ENCODE measurements at regions not wholly inside any gene's neighbourhood (a gene's known extent, or its start where the extent isn't known, plus 50 kb on each side); places are given as distances from the start of the nearest gene placed in this dataset.

DNA sequence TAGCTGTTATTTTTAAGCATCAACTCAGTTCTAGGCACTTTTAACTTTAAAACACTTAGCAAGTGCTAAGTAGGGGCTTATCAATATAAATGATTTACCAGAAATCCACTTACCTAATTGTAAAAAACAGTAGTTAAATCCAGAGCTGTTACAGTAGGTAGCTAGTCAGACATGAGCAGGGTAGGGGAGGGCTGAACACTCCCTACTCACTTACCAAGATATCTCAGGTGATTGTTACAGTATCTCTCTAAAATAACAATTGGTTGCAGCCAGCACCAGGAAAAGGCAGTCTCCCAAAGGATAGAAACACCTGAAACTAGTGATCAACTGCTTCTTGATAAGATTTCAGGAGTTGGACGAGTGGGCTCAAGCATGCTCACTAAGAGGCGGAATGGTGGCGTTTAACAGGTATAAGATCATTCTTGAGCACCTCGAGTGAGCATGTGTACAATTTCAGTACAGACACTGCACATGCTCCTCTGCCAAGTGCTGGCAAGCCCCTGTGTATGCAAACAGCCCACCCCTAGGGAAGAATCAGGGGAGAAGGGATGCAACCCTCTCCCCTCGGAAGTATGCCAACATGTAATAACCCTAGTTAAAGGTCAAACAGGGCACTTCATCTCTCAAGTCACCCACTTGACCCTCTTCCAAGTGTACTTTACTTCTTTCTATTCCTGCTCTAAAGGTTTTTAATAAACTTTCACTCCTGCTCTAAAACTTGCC lies 1113.6 kb upstream of the SEL1L start:
- Histone ChIP-seq H3K27me3 (no peaks in the 10 kb centered on the region), H3K4me3 (no peak overlapping the region), H2AFZ (no peak overlapping the region), H3K79me2 (no peaks in the 10 kb centered on the region), H3K4me2 (no peak overlapping the region), H3K9me3 (ENCODE audit: low read depth) (no peaks in the 10 kb centered on the region), H3K36me3 (replicated peaks; ENCODE audit: insufficient read depth, low read depth) (no peaks in the 10 kb centered on the region), H3K9me2 (replicated peaks; ENCODE audit: insufficient read depth) (no peaks in the 10 kb centered on the region), H3K27ac (no peak overlapping the region), H4K20me1 (ENCODE audit: insufficient read depth, poor library complexity, severe bottlenecking) (no peaks in the 10 kb centered on the region), H3K4me1 (ENCODE audit: insufficient read depth) (no peaks in the 10 kb centered on the region)
- TF ChIP-seq, protein P1, sequence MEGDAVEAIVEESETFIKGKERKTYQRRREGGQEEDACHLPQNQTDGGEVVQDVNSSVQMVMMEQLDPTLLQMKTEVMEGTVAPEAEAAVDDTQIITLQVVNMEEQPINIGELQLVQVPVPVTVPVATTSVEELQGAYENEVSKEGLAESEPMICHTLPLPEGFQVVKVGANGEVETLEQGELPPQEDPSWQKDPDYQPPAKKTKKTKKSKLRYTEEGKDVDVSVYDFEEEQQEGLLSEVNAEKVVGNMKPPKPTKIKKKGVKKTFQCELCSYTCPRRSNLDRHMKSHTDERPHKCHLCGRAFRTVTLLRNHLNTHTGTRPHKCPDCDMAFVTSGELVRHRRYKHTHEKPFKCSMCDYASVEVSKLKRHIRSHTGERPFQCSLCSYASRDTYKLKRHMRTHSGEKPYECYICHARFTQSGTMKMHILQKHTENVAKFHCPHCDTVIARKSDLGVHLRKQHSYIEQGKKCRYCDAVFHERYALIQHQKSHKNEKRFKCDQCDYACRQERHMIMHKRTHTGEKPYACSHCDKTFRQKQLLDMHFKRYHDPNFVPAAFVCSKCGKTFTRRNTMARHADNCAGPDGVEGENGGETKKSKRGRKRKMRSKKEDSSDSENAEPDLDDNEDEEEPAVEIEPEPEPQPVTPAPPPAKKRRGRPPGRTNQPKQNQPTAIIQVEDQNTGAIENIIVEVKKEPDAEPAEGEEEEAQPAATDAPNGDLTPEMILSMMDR (IDR thresholded peaks at IDR 0.05; ENCODE audit: poor library complexity): no peak
- no peak for TF ChIP-seq EZH2phosphoT487 (IDR thresholded peaks at IDR 0.05; ENCODE audit: low read depth, severe bottlenecking, unreplicated experiment)
- TF ChIP-seq EZH2 (IDR thresholded peaks at IDR 0.05; ENCODE audit: borderline replicate concordance): no peak
- no peak for DNase-seq (ENCODE audit: low spot score)
- WGBS (ENCODE audit: low lambda C conversion rate, missing lambda C conversion rate): 80% methylated on average over 5 of the region's 5 CpGs

- Histone ChIP-seq H3K27ac (no peak overlapping the region), H3K9me3 (ENCODE audit: low read depth) (no peaks in the 10 kb centered on the region), H2AFZ (no peak overlapping the region), H3K36me3 (replicated peaks; ENCODE audit: insufficient read depth, low read depth) (no peaks in the 10 kb centered on the region), H4K20me1 (ENCODE audit: insufficient read depth, poor library complexity, severe bottlenecking) (no peaks in the 10 kb centered on the region), H3K4me2 (no peak overlapping the region), H3K9me2 (replicated peaks; ENCODE audit: insufficient read depth) (no peaks in the 10 kb centered on the region), H3K4me1 (ENCODE audit: insufficient read depth) (no peaks in the 10 kb centered on the region), H3K27me3 (no peaks in the 10 kb centered on the region), H3K79me2 (no peaks in the 10 kb centered on the region), H3K4me3 (no peak overlapping the region)
- DNase-seq (ENCODE audit: low spot score): no peak
- WGBS (ENCODE audit: low lambda C conversion rate, missing lambda C conversion rate): 100% methylated on average over 1 of the region's 1 CpG
- TF ChIP-seq, protein P1 (IDR thresholded peaks at IDR 0.05; ENCODE audit: poor library complexity): no peak
- TF ChIP-seq EZH2 (IDR thresholded peaks at IDR 0.05; ENCODE audit: borderline replicate concordance) (no peak), EZH2phosphoT487 (IDR thresholded peaks at IDR 0.05; ENCODE audit: low read depth, severe bottlenecking, unreplicated experiment) (no peak)
Measured at GRCh38 chr14:82655770-82656169, 1122.1 kb upstream of the SEL1L start.

- H3K27me3 ChIP-seq: no peaks in the 10 kb centered on the region
- H2AFZ ChIP-seq: no peak overlapping the region
- no peak overlapping the region for H3K4me2 ChIP-seq
- no peaks in the 10 kb centered on the region for H4K20me1 ChIP-seq (ENCODE audit: insufficient read depth, poor library complexity, severe bottlenecking)
- no peaks in the 10 kb centered on the region for H3K9me2 ChIP-seq (replicated peaks; ENCODE audit: insufficient read depth)
- H3K4me1 ChIP-seq (ENCODE audit: insufficient read depth): no peaks in the 10 kb centered on the region
- H3K4me3 ChIP-seq: no peak overlapping the region
- DNase-seq (ENCODE audit: low spot score): no peak
- H3K27ac ChIP-seq: no peak overlapping the region
- no peaks in the 10 kb centered on the region for H3K9me3 ChIP-seq (ENCODE audit: low read depth)
- H3K36me3 ChIP-seq (replicated peaks; ENCODE audit: insufficient read depth, low read depth): no peaks in the 10 kb centered on the region
- 96% methylated on average over 4 of the region's 4 CpGs for WGBS (ENCODE audit: low lambda C conversion rate, missing lambda C conversion rate)
- H3K79me2 ChIP-seq: no peaks in the 10 kb centered on the region
- TF ChIP-seq, protein P1 (IDR thresholded peaks at IDR 0.05; ENCODE audit: poor library complexity): no peak
- TF ChIP-seq EZH2 (IDR thresholded peaks at IDR 0.05; ENCODE audit: borderline replicate concordance) (no peak), EZH2phosphoT487 (IDR thresholded peaks at IDR 0.05; ENCODE audit: low read depth, severe bottlenecking, unreplicated experiment) (no peak)
Measured at GRCh38 chr14:82657186-82657675, 1123.6 kb upstream of the SEL1L start.
